ENCODE measurements at regions not wholly inside any gene's neighbourhood (a gene's known extent, or its start where the extent isn't known, plus 50 kb on each side); places are given as distances from the start of the nearest gene placed in this dataset.
"Not testable (repeated sequence)": the region's sequence is repeated elsewhere in the genome, so short reads cannot be mapped to it uniquely, and the experiment has no call there.

GRCh38 chr9:67196135-67196534, 203.8 kb upstream of the SPATA31A3 start:
- H3K18ac ChIP-seq (ENCODE audit: low read depth, low read length); intact Hi-C loops (cut with micrococcal nuclease); in situ Hi-C loops (cut with MboI; ENCODE audit: low sequenced_read_pairs); H3K36me3 ChIP-seq (ENCODE audit: control insufficient read depth, insufficient read depth, low read length); H3K79me1 ChIP-seq (ENCODE audit: low read depth in 1 of 2, low read length in 2 of 2); H4K91ac ChIP-seq (ENCODE audit: insufficient read depth, low read depth, low read length); H2BK15ac ChIP-seq (ENCODE audit: low read depth, low read length); dilution Hi-C loops (cut with HindIII; ENCODE audit: low sequenced_read_pairs, unreplicated experiment); H3K4me3 ChIP-seq (ENCODE audit: insufficient read depth, low read depth, low read length); H2BK120ac ChIP-seq (ENCODE audit: low read depth, low read length); H2AK9ac ChIP-seq (replicated peaks; ENCODE audit: low read depth, low read length, poor library complexity); H4K5ac ChIP-seq (ENCODE audit: low read depth, low read length); H2AK5ac ChIP-seq (ENCODE audit: low read depth, low read length); H3K9me3 ChIP-seq (ENCODE audit: control insufficient read depth, insufficient read depth, low read length); H3K9ac ChIP-seq (ENCODE audit: low read depth, low read length); BruUV-seq (replicated peaks); CTCF ChIA-PET; H3K23ac ChIP-seq (ENCODE audit: low read depth, low read length); H3K4me2 ChIP-seq (ENCODE audit: low read depth, low read length); H2AFZ ChIP-seq (replicated peaks; ENCODE audit: low read length, poor library complexity); H3K9me1 ChIP-seq (ENCODE audit: insufficient read depth, low read length); ATAC-seq (ENCODE audit: low read depth); POLR2A ChIA-PET (ENCODE audit: unreplicated experiment); H4K8ac ChIP-seq (ENCODE audit: low read depth in 2 of 2, low read length in 2 of 2); H2BK20ac ChIP-seq (ENCODE audit: low read depth, low read length); H3K4ac ChIP-seq (ENCODE audit: low read depth, low read length); H3K56ac ChIP-seq (ENCODE audit: extremely low read depth, insufficient read depth, low read length); H3K27ac ChIP-seq (ENCODE audit: insufficient read depth, low read length); H3K4me1 ChIP-seq (ENCODE audit: control insufficient read depth, insufficient read depth, low read length); H4K20me1 ChIP-seq (ENCODE audit: insufficient read depth, low read length); H3K27me3 ChIP-seq (ENCODE audit: control insufficient read depth, insufficient read depth, low read length); H3K14ac ChIP-seq (replicated peaks; ENCODE audit: low read depth, low read length); DNase-seq; H2BK5ac ChIP-seq (ENCODE audit: low read depth, low read length, poor library complexity, severe bottlenecking): not testable (repeated sequence)
- WGBS, 2 experiments (ENCODE audit: extremely low coverage in 2 of 2, insufficient read length in 1 of 2), result no CpG with 5 or more reads among the region's 7 CpGs

- H3K4me2 ChIP-seq (ENCODE audit: low read depth, low read length); H2AK5ac ChIP-seq (ENCODE audit: low read depth, low read length); H3K79me1 ChIP-seq (ENCODE audit: low read depth in 1 of 2, low read length in 2 of 2); H3K4me3 ChIP-seq (ENCODE audit: insufficient read depth, low read depth, low read length); H4K20me1 ChIP-seq (ENCODE audit: insufficient read depth, low read length); H3K27ac ChIP-seq (ENCODE audit: insufficient read depth, low read length); H3K4me1 ChIP-seq (ENCODE audit: control insufficient read depth, insufficient read depth, low read length); in situ Hi-C loops (cut with MboI; ENCODE audit: low sequenced_read_pairs); H3K56ac ChIP-seq (ENCODE audit: extremely low read depth, insufficient read depth, low read length); H2BK120ac ChIP-seq (ENCODE audit: low read depth, low read length); H3K36me3 ChIP-seq (ENCODE audit: control insufficient read depth, insufficient read depth, low read length); H3K4ac ChIP-seq (ENCODE audit: low read depth, low read length); intact Hi-C loops (cut with micrococcal nuclease); H2BK20ac ChIP-seq (ENCODE audit: low read depth, low read length); H3K18ac ChIP-seq (ENCODE audit: low read depth, low read length); H2AFZ ChIP-seq (replicated peaks; ENCODE audit: low read length, poor library complexity); BruUV-seq (replicated peaks); H4K5ac ChIP-seq (ENCODE audit: low read depth, low read length); H4K8ac ChIP-seq (ENCODE audit: low read depth in 2 of 2, low read length in 2 of 2); ATAC-seq (ENCODE audit: low read depth); H2AK9ac ChIP-seq (replicated peaks; ENCODE audit: low read depth, low read length, poor library complexity); H2BK5ac ChIP-seq (ENCODE audit: low read depth, low read length, poor library complexity, severe bottlenecking); H3K14ac ChIP-seq (replicated peaks; ENCODE audit: low read depth, low read length); H2BK15ac ChIP-seq (ENCODE audit: low read depth, low read length); CTCF ChIA-PET; POLR2A ChIA-PET (ENCODE audit: unreplicated experiment); H3K9ac ChIP-seq (ENCODE audit: low read depth, low read length); H3K23ac ChIP-seq (ENCODE audit: low read depth, low read length); dilution Hi-C loops (cut with HindIII; ENCODE audit: low sequenced_read_pairs, unreplicated experiment); H3K9me1 ChIP-seq (ENCODE audit: insufficient read depth, low read length); H3K9me3 ChIP-seq (ENCODE audit: control insufficient read depth, insufficient read depth, low read length); DNase-seq; H3K27me3 ChIP-seq (ENCODE audit: control insufficient read depth, insufficient read depth, low read length); H4K91ac ChIP-seq (ENCODE audit: insufficient read depth, low read depth, low read length): not testable (repeated sequence)
- no CpG with 5 or more reads among the region's 8 CpGs for WGBS, 2 experiments (ENCODE audit: extremely low coverage in 2 of 2, insufficient read length in 1 of 2)
Measured at GRCh38 chr9:67195357-67195756, 203.0 kb upstream of the SPATA31A3 start.
